Activated naive CD8-positive, alpha-beta T cell treated with anti-CD3 and anti-CD28 coated beads for 36 hours (primary cell): ENCODE measurements at regions not wholly inside any gene's neighbourhood (a gene's known extent, or its start where the extent isn't known, plus 50 kb on each side); places are given as distances from the start of the nearest gene placed in this dataset.
A peak's percentile ranks its signal among the peaks of the same experiment; 100 is the strongest.

Source experiments
- DNase-seq: peaks from one replicate; pipeline ENCODE4 v3.0.0; 2021
- H3K27ac Mint-ChIP-seq: one replicate; pipeline ENCODE4 v1.8.0; 2022; ENCODE audit warnings: mild to moderate bottlenecking, moderate library complexity, mixed read lengths
- H3K27me3 Mint-ChIP-seq: one replicate; pipeline ENCODE4 v1.8.0; 2022; ENCODE audit warnings: mild to moderate bottlenecking, mixed read lengths
- H3K36me3 Mint-ChIP-seq: one replicate; pipeline ENCODE4 v1.8.0; 2021; ENCODE audit warnings: mild to moderate bottlenecking, mixed read lengths
- H3K4me1 Mint-ChIP-seq: one replicate; pipeline ENCODE4 v1.8.0; 2021; ENCODE audit warnings: mixed read lengths
- H3K4me3 Mint-ChIP-seq: one replicate; pipeline ENCODE4 v1.8.0; 2022; ENCODE audit warnings: mild to moderate bottlenecking, moderate library complexity, mixed read lengths
- H3K9me3 Mint-ChIP-seq: one replicate; pipeline ENCODE4 v1.8.0; 2022; ENCODE audit warnings: mixed read lengths

DNA sequence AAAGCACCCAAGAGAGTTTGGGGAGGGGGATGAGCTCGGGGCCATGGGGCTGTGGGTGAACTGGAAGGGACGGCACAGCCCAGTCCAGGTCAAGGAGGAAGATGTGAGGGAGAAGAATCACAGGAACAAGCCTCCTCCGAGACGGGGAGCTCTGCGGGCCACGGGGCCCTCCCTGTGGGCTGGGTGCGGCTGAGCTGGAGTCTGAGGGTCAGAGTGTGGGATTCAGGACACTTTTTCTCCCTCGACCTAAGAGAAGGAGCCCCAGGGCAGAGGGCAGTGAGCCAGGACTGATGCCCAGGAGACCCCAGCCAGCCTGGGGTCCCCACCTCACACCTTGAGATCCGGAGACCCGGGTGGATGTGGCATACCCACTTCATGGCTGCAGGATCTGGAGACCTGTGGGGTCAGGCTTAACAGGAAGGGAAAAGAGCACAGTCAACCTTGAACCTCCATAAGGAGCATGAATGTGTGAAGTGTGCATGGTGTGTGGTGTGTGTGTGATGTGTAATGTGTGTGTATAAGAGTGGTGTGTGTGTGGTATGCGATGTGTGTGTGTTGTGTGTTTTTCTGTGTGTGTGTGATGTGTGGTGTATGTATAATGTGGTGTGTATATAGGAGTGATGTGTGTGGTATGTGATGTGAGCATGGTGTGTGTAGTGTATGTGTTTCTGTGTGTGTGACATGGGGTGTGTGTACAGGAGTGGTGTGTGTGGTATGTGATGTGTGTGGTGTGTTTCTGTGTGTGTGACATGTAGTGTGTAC, 504.6 kb downstream of the BRD1 start:
- Mint-ChIP-seq H3K9me3 (peaks cover 4% of the 10 kb centered on the region), H3K27ac (no peak overlapping the region), H3K4me1 (no peaks in the 10 kb centered on the region), H3K36me3 (no peaks in the 10 kb centered on the region), H3K27me3 (peaks cover 39% of the 10 kb centered on the region), H3K4me3 (no peak overlapping the region)
- no peak for DNase-seq

DNA sequence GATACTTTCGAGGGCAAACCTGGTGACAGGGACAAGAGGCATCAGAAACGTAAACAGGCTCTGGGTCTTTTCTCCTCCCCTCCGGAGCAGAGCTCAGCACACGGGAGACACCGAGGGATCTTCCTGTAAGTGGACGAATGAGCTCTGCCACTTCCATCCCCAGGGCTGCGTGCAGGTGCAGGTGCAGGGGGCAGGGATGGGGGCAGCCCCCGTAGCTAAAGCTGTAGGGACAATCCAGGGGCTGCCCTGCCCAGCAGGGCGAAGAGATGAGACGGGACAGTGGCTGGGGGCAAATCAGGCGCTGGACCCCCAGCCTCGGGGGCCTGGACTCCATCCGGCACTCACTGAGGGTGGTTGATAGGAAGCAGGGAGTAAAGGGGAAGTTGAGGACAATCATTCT, 505.4 kb downstream of the BRD1 start:
- peaks cover 3% of the 10 kb centered on the region for H3K9me3 Mint-ChIP-seq
- DNase-seq: no peak
- H3K36me3 Mint-ChIP-seq: no peaks in the 10 kb centered on the region
- no peaks in the 10 kb centered on the region for H3K4me1 Mint-ChIP-seq
- H3K4me3 Mint-ChIP-seq: no peak overlapping the region
- H3K27me3 Mint-ChIP-seq: peaks cover 44% of the 10 kb centered on the region
- H3K27ac Mint-ChIP-seq: no peak overlapping the region

DNA sequence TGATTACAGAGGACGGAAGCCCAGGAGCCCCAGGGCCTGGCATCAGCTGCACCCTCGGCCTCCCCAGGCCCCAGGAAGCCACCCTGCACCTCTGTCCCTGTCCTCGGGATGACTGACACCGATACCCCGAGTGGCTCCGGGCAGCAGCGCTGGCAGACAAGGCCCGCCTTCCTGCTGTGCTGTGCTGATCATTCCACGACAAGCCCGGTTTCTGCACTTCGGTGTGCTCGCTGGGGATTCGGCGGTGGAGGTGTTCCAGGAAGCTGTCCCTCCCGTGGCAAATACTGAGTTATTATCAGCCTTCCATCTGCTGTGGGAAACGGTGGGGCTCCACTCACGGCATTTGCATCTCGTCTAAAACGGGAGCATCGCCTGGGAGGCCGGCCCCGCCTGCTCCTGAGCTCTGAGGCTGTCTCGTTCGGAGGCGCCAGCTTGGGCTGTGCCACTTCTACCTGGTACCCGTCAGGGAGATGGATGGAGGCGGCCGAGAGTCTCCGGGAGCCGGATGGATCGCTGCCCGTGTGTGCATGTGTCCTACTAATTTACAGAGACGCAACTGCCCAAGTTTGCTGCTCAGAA, 506.1 kb downstream of the BRD1 start:
- no peaks in the 10 kb centered on the region for H3K36me3 Mint-ChIP-seq
- H3K9me3 Mint-ChIP-seq: no peaks in the 10 kb centered on the region
- peaks cover 50% of the 10 kb centered on the region for H3K27me3 Mint-ChIP-seq
- no peaks in the 10 kb centered on the region for H3K4me1 Mint-ChIP-seq
- DNase-seq: no peak
- no peak overlapping the region for H3K4me3 Mint-ChIP-seq
- no peak overlapping the region for H3K27ac Mint-ChIP-seq

DNA sequence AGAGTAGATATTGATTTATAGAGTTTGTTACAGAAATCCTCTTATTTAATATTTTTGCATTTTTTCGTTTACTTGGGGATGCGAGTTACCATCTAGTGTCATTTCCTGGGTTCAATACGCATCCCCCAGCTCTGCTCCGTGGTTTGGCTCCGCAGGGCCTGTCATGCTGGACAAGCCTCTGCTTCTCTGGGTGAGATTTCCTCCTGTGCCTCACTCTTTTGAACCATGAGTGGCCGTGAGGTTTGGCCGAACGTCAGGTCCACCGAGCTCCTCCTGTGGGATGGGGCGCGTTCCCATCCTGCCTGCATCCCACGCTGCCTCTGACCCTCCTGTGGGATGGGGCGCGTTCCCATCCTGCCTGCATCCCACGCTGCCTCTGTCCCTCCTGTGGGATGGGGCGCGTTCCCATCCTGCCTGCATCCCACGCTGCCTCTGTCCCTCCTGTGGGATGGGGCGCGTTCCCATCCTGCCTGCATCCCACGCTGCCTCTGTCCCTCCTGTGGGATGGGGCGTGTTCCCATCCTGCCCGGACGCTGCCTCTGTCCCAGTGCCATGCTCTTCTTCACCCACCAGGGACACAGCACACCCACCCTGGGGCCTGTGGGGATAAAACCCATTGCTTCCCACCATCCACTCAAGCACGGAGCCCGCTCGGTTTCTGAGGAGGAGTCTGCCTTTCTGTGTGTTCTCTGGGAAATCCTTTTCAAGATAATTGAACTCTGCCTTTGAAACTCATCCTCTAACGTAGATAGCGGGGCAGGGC, 506.8 kb downstream of the BRD1 start:
- no peaks in the 10 kb centered on the region for H3K4me1 Mint-ChIP-seq
- H3K4me3 Mint-ChIP-seq: no peak overlapping the region
- no peaks in the 10 kb centered on the region for H3K9me3 Mint-ChIP-seq
- H3K27ac Mint-ChIP-seq: no peak overlapping the region
- H3K27me3 Mint-ChIP-seq: peaks cover 50% of the 10 kb centered on the region
- H3K36me3 Mint-ChIP-seq: no peaks in the 10 kb centered on the region
- no peak for DNase-seq

DNA sequence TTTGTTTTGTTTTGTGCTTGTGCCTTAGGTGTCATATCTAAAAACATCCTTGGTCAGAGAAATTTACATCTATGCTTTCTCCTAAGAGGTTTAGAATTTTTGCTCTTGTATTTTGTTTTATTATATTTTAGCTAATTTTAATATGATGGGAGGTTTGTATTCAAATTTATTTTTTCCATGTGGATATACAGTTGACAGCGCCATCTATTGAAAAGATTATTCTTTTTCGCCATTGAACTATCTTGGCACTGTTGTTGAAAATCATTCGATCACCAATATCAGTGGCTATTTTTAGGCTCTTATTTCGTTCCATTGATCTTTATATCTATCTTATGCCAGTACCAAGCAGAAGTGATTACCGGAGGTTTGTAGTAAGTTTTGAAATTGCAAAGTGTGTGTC, 510.3 kb downstream of the BRD1 start:
- no peaks in the 10 kb centered on the region for H3K36me3 Mint-ChIP-seq
- peaks cover 44% of the 10 kb centered on the region for H3K27me3 Mint-ChIP-seq
- DNase-seq: no peak
- H3K9me3 Mint-ChIP-seq: no peaks in the 10 kb centered on the region
- H3K27ac Mint-ChIP-seq: no peak overlapping the region
- H3K4me1 Mint-ChIP-seq: no peaks in the 10 kb centered on the region
- H3K4me3 Mint-ChIP-seq: no peak overlapping the region

DNA sequence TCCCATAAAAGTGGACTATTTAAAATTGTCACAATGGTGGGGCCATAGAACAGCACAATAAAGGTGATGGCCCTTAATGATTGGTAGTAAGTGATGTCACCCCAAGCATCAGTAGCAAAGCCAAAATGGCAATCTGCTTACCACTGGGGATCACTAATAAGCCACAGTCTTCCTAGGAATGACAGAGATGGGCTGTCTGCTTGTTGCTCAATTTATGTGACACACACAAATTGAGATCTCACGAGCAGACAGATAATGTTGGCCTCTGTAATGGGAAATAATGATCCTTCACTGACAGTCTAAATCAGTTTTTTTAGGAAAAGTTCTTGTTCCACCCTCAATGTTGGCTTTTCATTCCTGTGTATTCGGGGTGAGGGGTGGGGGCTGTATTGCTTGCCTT, 515.1 kb downstream of the BRD1 start:
- no peak overlapping the region for H3K4me3 Mint-ChIP-seq
- DNase-seq: no peak
- no peak overlapping the region for H3K27ac Mint-ChIP-seq
- H3K27me3 Mint-ChIP-seq: peaks cover 24% of the 10 kb centered on the region
- no peaks in the 10 kb centered on the region for H3K4me1 Mint-ChIP-seq
- H3K9me3 Mint-ChIP-seq: no peaks in the 10 kb centered on the region
- no peaks in the 10 kb centered on the region for H3K36me3 Mint-ChIP-seq

DNA sequence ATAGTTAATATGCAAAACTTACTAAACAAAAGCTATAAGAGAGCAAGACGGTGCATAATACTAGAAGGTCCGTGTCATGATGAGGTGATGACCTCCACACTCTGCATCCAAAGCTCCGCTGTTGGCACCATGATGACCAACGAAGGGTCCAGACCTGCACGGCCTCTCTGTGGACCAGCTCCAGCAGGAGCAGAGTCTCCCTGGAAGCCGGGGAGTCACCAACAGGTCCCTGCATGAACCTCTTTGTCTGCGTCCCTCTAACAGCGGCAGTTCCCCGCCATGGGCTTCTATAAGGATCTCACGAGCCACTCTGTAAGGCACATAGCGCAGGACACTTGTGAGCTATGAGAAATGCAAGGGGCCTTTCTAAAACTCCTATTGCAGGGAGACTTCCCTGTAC, 517.3 kb downstream of the BRD1 start:
- Mint-ChIP-seq H3K9me3 (no peaks in the 10 kb centered on the region), H3K4me3 (no peak overlapping the region), H3K27ac (no peak overlapping the region), H3K36me3 (no peaks in the 10 kb centered on the region), H3K27me3 (peaks cover 22% of the 10 kb centered on the region), H3K4me1 (no peaks in the 10 kb centered on the region)
- DNase-seq: no peak

DNA sequence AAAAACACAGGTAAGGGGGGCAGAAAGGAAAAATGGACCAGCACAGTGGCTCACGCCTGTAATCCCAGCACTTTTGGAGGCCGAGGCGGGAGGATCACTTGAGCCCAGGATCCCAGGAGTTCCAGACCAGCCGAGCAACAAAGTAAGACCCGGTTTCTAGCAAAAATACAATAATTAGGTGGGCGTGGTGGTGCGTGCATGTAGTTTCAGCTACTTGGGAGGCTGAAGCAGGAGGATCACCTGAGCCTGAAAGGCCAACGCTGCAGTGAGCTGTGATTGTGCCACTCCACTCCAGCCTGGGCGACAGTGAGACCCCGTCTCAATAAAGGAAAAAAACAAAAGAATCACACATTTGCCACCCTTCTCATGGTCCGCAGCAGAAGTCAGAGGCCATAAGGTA, 519.4 kb downstream of the BRD1 start:
- peaks cover 26% of the 10 kb centered on the region for H3K27me3 Mint-ChIP-seq
- DNase-seq: no peak

DNA sequence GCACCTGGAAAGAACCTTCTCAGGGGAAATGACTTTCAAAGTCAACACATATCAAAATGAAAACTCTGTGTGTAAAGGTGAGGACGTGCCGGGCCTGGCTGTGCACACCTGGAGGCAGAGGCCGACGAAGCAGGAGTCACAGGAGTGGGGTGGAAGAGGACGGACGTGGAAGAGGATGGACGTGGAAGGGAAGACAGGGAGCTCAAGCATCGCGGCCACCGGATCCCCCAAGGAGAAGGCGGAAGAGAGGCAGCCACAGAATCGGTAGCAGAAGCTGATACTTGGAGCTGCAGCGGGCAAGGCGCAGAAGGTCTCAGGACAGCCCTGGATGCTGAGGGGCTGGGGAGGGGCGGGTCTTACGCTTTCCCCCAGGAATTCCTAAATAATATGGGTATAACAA, 519.8 kb downstream of the BRD1 start:
- DNase-seq: no peak
- Mint-ChIP-seq H3K9me3 (no peaks in the 10 kb centered on the region), H3K4me3 (no peak overlapping the region), H3K4me1 (no peaks in the 10 kb centered on the region), H3K27ac (no peak overlapping the region), H3K27me3 (peaks cover 28% of the 10 kb centered on the region), H3K36me3 (no peaks in the 10 kb centered on the region)

More for the DNA sequence above, 519.4 kb downstream of the BRD1 start:
- Mint-ChIP-seq H3K9me3 (no peaks in the 10 kb centered on the region), H3K4me3 (no peak overlapping the region), H3K36me3 (no peaks in the 10 kb centered on the region), H3K4me1 (no peaks in the 10 kb centered on the region), H3K27ac (no peak overlapping the region)

DNA sequence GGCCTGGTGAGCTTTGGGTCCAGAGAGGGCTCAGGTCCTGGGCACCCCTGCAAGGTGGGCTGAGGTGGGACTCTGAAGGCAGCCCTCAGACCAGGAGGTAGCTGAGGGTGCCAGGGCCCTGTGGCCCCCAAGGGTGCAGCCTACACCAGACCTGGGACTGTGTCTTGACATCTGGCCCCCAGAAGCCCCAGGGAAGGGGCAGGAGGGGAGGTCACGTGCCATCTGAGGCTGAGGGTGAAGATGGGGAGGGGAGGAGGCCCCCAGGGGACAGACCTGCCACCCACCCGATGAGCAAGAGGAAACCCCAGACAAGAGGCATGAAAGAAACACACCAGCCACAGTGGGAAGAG, 520.2 kb downstream of the BRD1 start:
- Mint-ChIP-seq H3K36me3 (no peaks in the 10 kb centered on the region), H3K27ac (no peak overlapping the region)
- no peak for DNase-seq

DNA sequence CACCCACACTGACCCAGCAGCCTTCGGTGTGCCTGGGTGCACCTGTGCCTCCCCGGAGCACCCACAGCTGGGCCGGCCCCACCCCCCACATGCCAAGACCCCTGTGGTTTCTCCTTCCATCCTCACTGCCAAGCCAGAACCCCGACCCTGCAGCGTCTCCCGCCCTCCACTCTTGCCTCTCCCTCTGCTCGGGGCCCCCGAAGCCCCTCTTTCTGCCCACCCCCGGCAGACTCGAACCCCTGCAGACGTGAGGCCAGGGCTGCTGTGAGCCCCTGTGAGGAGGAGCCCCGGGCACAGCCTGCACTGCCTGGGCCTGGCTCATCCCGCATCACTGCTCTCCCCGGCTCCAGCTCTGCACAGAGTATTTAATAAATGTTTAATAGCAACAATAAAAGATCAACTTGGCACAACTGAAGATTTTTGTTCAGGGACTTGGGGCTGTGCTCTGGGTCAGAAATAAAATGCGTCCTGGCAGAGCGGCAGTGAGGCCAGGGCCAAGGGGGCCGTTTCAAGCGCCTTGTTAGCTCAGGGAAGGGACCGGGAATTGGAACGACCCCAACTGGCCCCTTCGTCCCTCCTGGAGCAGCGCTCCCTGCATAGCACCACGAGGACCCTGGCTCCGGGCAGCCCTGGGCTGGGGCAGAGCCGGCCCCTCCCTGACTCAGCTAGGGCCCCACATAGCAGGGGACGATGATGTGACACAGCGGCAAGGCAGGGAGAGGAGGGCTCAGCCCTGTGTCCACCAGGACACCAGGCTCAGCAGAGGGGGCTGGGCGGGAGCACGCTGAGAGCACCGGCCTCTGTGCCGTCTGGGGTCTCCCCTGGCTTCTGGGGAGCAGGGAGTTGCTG, 520.8 kb downstream of the BRD1 start:
- DNase-seq: no peak
- no peaks in the 10 kb centered on the region for H3K36me3 Mint-ChIP-seq
- H3K9me3 Mint-ChIP-seq: no peaks in the 10 kb centered on the region
- no peak overlapping the region for H3K27ac Mint-ChIP-seq
- no peaks in the 10 kb centered on the region for H3K4me1 Mint-ChIP-seq
- H3K4me3 Mint-ChIP-seq: no peak overlapping the region
- peaks cover 29% of the 10 kb centered on the region for H3K27me3 Mint-ChIP-seq

More for the DNA sequence above, 520.2 kb downstream of the BRD1 start:
- H3K27me3 Mint-ChIP-seq: peaks cover 29% of the 10 kb centered on the region
- no peaks in the 10 kb centered on the region for H3K4me1 Mint-ChIP-seq
- H3K9me3 Mint-ChIP-seq: no peaks in the 10 kb centered on the region
- H3K4me3 Mint-ChIP-seq: no peak overlapping the region

DNA sequence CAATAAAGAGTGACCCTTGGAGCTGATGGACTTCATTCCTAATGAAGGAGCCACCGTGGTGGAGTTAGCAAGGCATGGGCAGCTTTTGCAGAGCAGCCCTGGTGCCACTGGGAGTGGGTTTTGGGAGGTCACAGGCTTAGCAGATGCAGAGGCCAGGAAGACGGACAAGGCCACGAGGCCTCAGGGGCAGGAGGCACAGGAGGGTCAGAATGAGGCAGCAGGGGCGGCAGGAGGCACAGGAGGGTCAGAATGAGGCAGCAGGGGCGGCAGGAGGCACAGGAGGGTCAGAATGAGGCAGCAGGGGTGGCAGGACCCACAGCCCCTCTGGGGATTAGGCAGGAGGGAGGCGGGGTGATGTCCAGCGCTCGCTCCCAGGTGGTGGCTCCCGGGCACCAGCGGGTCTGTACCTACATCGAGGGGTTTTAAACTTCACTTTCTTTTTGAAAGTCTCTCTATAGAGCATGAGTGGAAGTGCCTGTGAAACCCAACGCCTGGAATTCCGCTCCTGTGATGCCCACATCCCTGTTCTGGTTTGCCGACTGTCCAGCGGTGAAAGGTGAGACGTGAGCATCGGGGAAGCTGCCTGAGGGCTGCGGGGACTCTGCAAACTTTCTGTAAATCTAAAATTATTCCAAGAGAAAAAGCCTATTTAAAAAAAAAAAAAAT, 521.6 kb downstream of the BRD1 start:
- Mint-ChIP-seq H3K27ac (no peak overlapping the region), H3K27me3 (peaks cover 29% of the 10 kb centered on the region), H3K9me3 (no peaks in the 10 kb centered on the region), H3K4me1 (no peaks in the 10 kb centered on the region), H3K36me3 (no peaks in the 10 kb centered on the region), H3K4me3 (no peak overlapping the region)
- DNase-seq: no peak

DNA sequence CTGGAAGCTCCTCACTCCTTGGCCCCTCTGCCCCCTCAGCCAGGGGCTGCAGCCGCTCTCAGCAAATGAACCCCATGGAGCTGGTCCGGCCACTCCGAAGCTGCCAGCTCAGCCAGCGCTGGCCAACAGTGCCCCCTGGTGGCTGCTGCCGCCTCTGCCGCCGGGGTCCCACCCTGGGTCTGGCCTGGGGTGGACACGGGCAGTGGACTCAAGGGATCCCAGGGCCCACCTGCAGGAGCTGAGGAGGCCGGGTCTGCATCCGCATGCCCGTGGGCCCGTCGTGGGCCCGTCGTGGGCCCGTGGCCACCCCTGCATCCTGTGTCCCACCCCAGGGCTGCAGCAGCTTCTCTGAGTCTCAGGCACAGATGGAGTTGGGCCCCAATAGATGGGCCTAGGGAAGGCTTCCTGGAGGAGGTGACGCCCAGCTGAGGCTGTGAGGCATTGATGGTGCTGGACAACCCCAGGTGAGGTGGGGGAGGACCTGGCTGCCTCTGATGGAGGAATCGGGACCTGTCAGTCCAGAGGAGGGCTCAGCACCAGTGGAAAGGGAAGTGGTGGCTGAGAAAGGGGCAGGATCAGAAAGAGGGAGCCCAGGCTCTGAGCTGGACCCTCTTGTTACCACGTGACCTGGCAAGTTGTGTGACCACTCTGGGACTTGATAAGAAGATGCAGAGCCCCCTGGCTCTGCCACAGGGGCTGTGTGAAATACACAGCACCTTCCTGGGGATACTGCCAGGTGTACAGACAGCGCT, 522.3 kb downstream of the BRD1 start:
- H3K9me3 Mint-ChIP-seq: no peaks in the 10 kb centered on the region
- H3K36me3 Mint-ChIP-seq: no peaks in the 10 kb centered on the region
- H3K27me3 Mint-ChIP-seq: peaks cover 29% of the 10 kb centered on the region
- peak; percentile 65 for DNase-seq
- no peaks in the 10 kb centered on the region for H3K4me1 Mint-ChIP-seq
- no peak overlapping the region for H3K4me3 Mint-ChIP-seq
- H3K27ac Mint-ChIP-seq: no peak overlapping the region

DNA sequence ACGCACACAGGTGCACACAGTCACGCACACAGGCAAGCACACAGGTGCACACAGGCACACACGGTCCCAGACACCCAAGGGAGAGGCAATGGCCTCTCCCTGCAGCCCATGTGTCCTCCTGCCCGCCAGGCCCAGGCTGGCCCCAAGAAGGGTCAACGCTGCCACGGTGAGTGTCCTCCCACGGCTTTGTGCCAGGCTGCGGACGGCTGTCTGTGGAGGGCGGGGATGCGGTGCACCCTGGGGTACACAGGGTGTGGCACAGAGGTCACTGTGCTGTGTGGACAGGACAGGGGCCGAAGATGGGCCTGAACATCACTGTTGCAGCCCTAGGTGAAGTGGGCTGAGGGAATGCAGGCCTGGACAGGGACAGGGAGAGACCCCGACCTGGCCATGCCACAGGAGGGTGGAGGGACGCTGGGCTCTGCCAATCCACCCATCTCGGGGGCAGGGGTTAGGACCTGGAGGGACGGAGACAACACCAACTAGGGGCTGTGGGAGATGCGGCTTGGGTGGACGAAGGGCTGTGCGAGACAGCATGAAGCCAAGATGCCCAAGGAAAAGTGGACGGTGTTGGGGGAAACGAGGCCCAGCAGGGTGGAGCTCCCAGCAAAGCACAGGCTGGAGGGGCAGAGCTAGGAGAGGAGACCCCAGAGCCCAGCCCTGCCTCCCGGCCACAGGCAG, 523.8 kb downstream of the BRD1 start:
- peaks cover 29% of the 10 kb centered on the region for H3K27me3 Mint-ChIP-seq
- DNase-seq: no peak
- H3K27ac Mint-ChIP-seq: no peak overlapping the region
- H3K4me3 Mint-ChIP-seq: no peak overlapping the region
- no peaks in the 10 kb centered on the region for H3K4me1 Mint-ChIP-seq
- no peaks in the 10 kb centered on the region for H3K36me3 Mint-ChIP-seq
- no peaks in the 10 kb centered on the region for H3K9me3 Mint-ChIP-seq
